Sigmoid colon (tissue), 4 donors: ENCODE measurements at regions not wholly inside any gene's neighbourhood (a gene's known extent, or its start where the extent isn't known, plus 50 kb on each side); places are given as distances from the start of the nearest gene placed in this dataset.

ENCODE experiments used
- POLR2AphosphoS5 ChIP-seq, 4 donors: sonication (generic); formaldehyde crosslinking; IDR thresholded peaks; one replicate each; pipeline ENCODE4 v1.6.1; 2017; ENCODE audit warnings: antibody characterized with exemption in 4 of 4
- TF ChIP-seq, protein P1 (sequence below), 4 experiments: fragments of 450-650 bp in 3 of 4; fragments of 200-600 bp in 1 of 4; IDR thresholded peaks; one replicate each; pipeline ENCODE4 v1.5.1; 2016 to 2019; ENCODE audit warnings: antibody characterized with exemption in 4 of 4, mild to moderate bottlenecking in 3 of 4, moderate library complexity in 2 of 4

DNA sequence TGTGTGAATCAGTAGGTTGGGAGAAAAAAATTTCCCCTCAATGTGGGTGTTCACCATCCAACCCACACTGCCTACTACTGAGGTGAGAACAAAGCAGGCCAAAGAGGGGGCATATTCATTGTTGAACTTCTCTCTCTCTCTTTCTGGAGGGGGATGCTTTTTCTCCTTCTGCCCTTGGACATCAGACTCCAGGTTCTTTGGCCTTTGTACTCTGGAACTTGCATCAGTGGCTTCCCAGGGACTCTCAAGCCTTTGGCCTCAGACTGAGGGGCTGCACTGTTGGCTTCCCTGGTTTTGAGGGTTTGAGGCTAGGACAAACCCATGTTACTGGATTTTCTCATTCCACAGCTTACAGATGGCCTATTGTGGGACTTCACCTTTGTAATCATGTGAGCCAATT, 417.2 kb downstream of the ELAVL2 start:
- TF ChIP-seq POLR2AphosphoS5 (IDR thresholded peaks at IDR 0.05), result no peak
- TF ChIP-seq, protein P1, sequence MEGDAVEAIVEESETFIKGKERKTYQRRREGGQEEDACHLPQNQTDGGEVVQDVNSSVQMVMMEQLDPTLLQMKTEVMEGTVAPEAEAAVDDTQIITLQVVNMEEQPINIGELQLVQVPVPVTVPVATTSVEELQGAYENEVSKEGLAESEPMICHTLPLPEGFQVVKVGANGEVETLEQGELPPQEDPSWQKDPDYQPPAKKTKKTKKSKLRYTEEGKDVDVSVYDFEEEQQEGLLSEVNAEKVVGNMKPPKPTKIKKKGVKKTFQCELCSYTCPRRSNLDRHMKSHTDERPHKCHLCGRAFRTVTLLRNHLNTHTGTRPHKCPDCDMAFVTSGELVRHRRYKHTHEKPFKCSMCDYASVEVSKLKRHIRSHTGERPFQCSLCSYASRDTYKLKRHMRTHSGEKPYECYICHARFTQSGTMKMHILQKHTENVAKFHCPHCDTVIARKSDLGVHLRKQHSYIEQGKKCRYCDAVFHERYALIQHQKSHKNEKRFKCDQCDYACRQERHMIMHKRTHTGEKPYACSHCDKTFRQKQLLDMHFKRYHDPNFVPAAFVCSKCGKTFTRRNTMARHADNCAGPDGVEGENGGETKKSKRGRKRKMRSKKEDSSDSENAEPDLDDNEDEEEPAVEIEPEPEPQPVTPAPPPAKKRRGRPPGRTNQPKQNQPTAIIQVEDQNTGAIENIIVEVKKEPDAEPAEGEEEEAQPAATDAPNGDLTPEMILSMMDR (IDR thresholded peaks at IDR 0.05), result no peak
